Stimulated activated CD8-positive, alpha-beta memory T cell treated with anti-CD3 and anti-CD28 coated beads, Interleukin-12 subunit alpha, Interleukin-12 subunit beta, amount 100 ng/mL, for 24 hours (primary cell): ENCODE measurements at regions not wholly inside any gene's neighbourhood (a gene's known extent, or its start where the extent isn't known, plus 50 kb on each side); places are given as distances from the start of the nearest gene placed in this dataset.

Source experiments
- DNase-seq: peaks from one replicate; pipeline ENCODE4 v3.0.0-alpha.2; 2020; ENCODE audit errors: extremely low read depth

DNA sequence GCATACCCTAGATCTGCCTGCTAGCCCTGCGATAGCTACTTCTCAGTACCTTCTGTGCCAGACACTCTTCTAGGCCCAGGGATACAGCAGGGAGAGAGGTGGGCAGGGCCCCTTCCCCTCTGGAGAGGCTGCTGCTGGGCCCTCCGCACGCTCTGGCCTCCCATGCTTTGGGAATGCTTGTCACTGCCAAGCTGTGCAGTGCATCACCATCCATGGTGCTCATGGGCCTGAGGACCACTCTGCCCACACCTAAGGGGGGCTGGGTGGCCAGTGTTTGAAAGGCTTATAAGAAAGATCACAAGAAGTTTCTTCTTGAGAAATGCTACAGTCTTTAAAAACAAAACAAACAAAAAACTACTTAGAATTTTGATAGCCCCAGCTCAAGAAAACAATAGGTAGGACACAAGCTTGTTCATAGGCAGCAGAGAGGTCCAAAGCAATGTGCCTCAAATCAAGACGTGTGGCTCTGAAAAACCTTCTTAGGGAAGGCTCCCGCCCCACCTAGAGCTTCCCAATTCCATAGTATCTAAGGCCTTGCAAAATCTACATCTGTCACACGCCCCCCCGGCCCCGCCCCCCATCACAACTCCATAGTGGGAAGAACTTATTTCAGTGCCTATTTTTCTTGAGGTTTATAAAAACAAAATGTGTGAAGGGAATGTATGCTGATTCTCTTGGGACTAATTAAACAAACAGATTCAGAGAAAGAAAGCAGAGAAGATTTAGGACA is 145.8 kb downstream of the TM9SF2 start:
- no peak for DNase-seq

DNA sequence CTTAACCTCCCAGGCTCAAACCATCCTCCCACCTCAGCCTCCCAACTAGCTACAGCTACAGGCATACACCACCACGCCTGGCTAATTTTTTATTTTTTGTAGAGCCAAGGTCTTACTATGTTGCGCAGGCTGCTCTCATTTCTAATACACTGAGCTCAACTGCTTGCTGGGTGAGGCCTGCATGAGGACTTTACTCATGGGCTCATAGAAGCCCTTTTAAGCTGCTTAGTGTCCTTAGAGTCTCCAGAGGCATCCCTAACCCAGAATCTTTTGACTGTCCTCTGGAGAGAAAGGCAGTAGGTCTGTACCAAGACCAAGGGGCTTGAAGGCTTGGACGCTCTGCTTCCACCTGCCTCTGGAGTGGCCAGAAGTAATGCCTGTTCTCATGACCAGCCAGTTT is 141.6 kb downstream of the TM9SF2 start:
- no peak for DNase-seq

DNA sequence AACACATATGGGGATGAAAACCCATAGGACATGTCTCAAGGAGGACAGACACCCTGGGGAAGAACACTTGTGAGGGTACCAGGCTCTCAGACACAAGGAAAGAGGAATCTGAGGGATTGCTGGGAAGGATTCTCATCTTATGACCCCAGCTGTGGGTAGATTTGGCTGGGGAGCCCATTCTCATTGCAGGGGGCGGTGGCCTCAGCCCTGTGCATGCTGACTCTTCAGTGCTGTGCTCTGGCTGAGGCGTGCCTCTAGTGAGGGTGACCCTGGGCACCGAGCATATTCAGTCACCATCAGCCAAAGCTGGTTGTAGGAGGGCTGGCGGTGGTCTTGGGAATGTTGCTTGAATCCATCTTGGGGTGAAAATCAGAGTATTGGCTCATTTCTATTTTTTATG is 140.7 kb downstream of the TM9SF2 start:
- no peak for DNase-seq

DNA sequence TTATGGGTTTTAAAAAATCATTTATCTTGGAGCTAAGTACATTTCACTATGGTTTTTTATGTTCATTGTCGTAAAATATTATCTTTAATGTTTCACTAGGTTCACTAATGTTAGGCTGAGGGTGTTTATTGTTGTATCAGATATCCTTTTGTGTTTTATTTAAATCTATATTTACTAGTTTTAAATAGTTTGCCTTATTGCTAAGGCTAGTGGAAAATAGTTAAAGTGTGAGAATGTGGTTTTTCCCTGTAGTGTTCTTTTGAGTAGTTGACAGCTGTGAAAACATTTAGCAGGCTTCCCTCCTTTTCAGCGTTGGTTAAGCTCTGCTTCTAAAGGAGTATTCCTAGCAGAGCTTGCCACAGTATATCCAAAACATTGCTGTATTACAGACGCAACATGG is 139.0 kb downstream of the TM9SF2 start:
- no peak for DNase-seq

DNA sequence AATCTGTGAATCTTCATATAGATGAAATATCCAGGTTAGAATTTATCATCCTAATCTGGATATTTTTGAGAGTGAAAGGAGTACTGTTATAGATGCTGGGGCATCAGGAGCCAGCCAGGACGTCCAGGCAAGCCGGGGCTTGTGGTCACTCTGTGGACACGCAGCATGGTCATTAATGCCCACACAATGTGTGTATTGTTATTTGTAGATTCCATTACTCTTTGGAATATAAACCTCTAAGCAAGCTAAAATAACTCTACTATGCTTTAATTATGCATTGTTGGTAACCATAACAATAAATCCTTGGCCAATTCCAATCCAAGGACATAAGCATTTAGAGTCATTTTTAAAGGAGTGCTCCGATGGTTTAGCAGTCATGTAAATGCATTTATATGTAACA is 137.9 kb downstream of the TM9SF2 start:
- DNase-seq = no peak

DNA sequence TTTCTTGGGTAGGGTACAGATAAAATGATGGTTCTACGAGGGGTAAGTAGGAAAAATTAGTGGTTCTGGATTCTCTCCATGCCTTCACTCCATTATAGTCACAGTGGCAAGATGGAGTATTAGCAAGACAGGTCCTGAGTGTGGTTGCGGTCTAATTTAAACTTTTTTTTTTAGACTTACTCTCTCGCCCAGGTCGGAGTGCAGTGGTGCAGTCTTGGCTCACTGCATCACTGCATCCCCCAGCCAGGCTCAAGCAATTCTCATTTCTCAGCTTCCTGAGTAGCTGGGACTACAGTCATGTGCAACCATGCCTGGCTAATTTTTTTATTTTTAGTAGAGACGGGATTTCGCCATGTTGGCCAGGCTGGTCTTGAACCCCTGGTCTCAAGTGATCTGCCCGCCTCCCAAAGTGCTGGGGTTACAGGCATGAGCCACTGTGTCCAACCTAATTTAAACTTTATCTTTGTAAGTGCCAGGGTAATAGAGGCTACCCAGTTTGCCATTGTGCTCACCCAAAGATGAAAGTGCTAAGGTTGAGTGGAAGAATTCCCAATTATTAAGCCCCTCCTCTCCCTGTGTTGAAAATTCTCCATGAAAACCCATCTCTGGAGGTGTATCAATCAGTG is 135.6 kb downstream of the TM9SF2 start:
- no peak for DNase-seq

DNA sequence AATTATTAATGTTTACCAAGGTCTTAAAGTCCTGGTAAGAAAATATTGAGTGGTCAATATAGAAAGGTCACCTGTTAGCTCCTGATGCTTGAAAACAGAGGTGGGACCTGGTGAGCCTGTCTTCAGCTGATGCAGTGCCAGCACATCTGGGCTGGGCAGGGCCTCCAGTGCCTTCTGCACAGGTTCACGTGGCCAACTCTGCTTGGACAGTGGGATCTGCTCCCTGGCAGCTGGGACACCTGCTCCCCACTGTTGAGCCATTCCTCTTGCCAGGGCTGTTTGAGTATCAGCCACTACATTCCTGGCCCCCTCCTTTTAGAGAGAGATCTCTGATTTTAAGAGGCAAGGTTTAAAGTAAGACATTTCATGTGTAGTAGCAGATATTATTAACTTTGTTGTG is 135.0 kb downstream of the TM9SF2 start:
- no peak for DNase-seq

DNA sequence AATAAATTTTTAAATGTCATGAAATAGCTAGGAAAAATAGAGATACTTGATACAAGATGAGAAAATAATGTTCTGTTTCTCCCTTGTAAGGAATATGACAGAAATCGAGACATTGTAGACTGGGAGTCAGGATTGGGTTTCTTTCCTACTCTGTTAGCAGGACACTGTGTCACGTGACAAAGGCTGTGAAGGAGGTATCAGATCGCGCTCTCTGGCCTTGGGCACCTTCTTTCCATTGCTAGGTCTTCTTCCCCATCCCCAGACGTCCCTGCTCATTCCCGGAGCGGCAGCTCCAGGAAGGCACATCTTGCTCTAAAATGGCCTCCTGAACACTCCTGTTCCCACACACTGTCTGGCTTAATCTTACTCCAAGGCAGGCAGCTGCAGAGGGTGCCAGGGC is 133.4 kb downstream of the TM9SF2 start:
- DNase-seq = no peak

DNA sequence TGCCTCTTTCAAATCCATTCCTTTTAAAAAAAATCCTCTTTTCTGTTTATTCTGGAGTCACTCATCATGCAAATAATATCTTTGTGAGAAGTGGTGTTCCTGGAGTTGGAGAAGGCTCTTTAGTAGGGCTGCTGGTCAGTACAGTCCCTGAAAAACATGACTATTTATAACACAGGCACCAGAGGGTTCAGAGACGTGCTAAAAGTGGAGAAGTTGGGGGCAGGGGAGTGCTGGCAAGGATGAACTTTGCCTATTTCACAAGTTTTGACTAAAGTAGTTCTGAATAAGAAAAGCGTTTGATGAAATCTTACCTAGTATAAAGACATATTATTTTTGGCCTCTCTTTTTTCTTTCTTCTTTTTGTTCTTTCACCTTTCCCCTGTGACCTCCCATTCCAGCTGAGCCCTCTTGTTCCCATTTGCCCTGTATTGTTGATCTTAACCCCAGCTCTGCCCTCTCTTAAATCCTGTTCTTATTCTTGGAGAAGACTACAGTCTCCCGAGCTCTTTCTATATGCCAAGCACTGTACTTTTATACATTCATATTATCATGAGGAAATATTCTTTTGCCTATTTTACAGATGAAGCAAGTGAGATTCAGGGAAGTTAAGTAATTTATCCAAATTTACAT is 129.1 kb downstream of the TM9SF2 start:
- no peak for DNase-seq

DNA sequence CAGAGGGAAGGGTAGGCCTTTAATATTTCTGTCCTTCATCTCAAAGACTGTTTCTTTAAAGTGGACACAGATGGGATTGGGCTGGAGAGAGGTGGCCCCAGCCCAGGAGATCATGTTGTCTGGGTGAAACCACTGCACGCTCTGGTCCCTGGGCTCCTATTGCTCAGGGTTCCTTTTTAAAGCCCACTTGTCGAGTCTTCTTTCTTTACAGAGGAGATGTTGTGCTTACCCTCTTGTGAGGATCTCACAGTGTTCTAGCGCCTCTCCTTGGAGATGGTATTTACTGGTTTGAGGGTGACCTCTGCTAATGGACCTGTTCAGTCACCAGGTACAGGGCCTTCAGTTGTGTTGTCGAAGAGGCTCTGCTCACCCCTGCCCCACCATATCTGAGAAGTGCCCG is 128.4 kb downstream of the TM9SF2 start:
- DNase-seq = no peak

DNA sequence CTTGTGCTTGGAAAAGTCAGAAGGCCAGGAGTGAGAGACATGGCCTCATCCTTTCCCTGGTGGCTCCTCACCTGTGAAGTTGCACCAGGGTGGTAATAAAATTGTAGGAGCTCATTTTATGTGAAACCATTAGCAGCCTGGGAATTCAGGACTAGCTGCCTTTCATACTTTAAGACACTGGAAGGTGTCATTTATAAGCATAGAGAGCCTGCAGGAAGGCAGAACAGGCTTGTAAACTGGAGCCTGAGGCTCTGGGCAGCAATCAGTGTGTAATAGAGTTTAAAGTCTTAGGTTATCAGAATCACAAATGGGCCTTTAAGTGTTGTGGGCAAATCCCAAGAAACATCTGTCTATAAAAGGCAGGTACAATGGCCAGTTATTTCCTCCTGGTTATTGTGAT is 127.2 kb downstream of the TM9SF2 start:
- no peak for DNase-seq

DNA sequence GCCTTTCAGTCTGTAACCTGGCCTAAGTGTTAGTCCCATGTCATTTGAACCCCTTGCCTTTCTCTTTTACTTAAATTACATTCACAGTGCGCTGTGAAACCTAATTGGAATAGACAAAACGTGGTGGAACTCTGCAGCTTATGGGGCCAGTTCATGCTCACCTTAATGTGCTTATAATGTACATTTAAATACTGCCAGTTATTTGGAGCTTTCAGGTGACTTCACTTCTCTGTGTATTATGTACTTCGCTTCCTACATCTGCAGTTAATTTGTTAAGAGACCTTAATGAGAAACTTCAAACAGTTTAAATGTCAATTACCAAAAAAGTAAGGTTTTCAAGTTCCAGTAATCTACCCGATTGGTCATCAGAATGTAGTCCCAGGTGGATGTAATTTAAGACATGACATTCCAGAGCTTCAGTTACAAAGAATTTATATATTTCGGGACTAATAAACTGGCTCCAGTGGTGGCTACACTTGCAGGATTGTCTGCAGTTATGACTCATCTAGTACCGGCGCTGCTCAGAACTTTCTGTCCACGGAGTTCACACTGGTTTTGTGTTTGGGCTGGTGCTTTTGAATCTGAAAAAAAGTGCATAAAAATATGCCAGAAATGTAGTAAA is 125.3 kb downstream of the TM9SF2 start:
- DNase-seq = no peak

DNA sequence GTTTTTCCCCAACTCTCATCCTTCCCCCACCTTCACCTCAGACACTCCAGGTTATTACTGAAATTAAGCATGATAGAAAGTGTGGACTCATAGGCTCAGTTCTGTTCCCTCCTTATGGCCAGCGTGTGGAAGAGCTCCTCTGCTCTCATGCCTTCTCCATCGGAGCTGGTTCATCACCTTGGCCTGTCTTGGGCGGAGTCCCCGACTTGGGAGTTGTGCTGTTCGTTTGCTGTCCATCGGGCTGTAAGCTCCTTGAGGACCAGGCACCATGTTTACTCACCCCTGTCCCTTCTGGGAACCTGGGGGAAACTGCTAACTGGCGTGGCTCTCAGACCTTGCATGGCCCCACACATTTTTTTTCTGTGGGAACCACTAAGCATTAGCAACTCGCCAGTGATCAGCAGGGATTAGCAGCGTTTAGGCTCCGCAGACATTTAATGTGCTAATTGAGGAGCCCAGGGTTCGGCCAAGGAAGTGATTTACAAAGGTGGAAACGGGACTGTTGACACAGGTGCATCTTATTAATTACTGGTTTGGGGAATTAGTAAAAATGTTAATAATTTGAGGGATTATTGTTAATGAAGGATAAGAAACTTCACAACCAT is 123.8 kb downstream of the TM9SF2 start:
- no peak for DNase-seq

DNA sequence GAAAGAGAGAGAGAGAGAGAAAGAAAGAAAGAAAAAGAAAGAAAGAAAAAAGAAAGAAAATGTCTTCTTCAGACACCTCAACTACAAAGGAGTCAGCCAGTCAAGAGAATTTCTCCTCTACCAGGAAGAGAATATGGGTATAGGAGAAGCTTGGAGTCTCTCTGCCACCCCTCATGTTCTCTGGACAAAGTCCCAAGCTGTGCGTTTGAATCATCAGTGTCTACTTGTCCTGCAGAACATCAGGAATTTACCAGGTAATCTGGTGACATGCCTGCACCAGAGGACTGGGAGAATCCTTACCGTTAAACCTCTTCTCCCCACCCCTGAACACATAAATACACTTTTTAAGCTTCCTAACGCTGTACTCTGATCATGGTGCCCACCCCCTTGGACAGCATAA is 119.5 kb downstream of the TM9SF2 start:
- no peak for DNase-seq

DNA sequence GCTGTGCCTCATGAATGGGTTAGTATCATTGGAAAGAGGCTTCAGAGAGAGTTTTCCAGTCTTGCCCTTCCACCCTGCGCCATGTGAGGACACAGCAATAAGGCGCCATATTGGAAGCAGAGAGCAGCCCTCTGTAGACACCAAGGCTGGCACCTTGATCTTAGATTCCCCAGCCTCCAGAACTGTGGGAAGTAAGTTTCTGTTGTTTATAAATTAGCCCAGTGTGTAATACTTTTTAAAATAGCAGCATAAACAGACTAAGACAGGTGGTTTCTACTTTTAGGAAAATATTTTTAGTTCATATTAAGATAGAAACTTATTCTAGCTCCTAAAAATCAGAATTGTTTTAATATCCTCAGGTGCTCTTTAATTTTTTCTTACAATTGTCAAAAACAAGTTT is 117.9 kb downstream of the TM9SF2 start:
- DNase-seq = no peak

DNA sequence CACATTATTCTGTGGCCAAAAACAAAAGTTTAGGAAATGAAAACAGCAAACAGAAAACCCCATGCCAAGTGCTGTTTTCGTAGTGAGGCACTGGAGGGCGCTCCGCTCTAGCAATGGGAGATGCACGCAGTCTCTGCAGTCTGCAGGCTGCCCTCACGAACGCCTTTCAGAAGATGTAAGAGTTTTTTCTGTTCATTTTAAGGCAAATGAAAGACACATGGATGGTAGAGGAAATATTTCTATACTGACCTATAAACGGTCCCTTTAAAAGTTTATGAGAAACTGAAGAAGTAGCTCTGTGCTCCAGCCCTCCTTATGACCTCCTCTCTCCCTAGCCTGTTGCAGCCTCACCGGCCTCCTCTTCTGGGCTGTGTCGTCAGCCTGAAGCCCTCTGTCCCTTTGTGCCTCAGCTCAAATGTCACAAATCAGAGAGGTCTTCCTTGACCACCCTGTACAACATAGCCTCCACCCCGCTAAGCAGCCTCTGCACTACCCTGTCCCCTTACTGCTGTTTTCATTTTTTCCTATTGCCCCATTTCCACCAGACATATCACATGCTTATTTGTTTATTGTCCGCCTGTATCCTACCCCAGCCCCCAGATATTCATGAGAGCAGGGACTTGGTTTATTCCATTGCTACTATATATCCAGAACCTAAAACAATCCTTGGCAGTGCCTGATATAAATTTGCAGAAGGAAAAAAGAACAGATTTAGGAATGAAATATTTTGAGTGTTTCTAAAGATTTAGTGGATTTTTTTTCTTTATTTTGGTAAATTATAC is 116.4 kb downstream of the TM9SF2 start:
- DNase-seq = no peak

DNA sequence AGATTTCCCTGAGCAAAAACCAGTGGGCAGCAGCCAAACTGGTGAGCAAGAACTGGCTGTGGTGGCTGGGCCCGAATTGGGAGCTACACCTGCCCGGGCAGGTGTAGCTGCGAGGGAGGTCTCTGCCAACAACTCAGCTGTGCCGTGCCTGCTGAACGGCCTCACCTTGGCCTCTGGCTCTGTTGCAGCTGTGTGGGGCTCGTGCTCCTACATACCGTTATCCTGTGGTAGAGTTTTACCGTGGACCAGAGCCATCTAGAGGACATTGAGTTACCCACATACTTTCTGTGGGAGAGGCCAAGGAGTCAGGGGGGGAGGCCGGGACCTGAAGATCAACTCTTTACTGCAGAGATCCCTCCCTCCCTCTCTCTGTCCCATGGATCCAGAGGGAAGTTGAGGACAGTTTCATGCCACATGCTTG is 113.2 kb downstream of the TM9SF2 start:
- no peak for DNase-seq
